ENCODE measurements at regions not wholly inside any gene's neighbourhood (a gene's known extent, or its start where the extent isn't known, plus 50 kb on each side); places are given as distances from the start of the nearest gene placed in this dataset.
"Not testable (repeated sequence)": the region's sequence is repeated elsewhere in the genome, so short reads cannot be mapped to it uniquely, and the experiment has no call there.

DNA sequence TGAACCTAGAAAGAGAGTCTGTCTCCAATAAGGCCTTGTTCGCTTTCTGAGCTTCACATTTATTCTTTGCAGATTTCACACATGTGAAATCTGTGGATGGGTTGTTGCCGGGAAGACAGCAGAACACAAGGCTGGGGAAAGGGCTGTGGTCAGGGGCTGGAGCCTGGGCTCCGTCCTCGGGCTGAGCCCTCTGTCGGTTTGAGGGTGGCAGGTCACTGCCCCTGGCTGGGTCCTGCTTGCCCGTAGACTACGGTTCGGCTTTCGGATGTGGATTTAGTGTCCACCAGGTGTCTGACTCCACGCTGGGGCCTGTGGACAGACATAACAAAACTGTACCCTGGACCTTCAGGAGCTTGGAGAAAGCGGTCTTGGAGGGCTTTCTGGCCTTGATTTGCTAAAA, 117.0 kb upstream of the ALX4 start:
- H3K27me3 Mint-ChIP-seq (ENCODE audit: unreplicated experiment), result peaks cover 44% of the 10 kb centered on the region
- no peaks in the 10 kb centered on the region for H3K36me3 Mint-ChIP-seq (ENCODE audit: unreplicated experiment)
- TF ChIP-seq, protein P1, sequence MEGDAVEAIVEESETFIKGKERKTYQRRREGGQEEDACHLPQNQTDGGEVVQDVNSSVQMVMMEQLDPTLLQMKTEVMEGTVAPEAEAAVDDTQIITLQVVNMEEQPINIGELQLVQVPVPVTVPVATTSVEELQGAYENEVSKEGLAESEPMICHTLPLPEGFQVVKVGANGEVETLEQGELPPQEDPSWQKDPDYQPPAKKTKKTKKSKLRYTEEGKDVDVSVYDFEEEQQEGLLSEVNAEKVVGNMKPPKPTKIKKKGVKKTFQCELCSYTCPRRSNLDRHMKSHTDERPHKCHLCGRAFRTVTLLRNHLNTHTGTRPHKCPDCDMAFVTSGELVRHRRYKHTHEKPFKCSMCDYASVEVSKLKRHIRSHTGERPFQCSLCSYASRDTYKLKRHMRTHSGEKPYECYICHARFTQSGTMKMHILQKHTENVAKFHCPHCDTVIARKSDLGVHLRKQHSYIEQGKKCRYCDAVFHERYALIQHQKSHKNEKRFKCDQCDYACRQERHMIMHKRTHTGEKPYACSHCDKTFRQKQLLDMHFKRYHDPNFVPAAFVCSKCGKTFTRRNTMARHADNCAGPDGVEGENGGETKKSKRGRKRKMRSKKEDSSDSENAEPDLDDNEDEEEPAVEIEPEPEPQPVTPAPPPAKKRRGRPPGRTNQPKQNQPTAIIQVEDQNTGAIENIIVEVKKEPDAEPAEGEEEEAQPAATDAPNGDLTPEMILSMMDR (IDR thresholded peaks at IDR 0.05), result no peak
- no peak overlapping the region for H3K27ac Mint-ChIP-seq (ENCODE audit: unreplicated experiment)
- no peaks in the 10 kb centered on the region for H3K4me1 Mint-ChIP-seq (ENCODE audit: unreplicated experiment)
- no peaks in the 10 kb centered on the region for H3K9me3 Mint-ChIP-seq (ENCODE audit: unreplicated experiment)
- DNase-seq (ENCODE audit: extremely low spot score, unreplicated experiment), result no peak
- no peak overlapping the region for H3K4me3 Mint-ChIP-seq (ENCODE audit: unreplicated experiment)

DNA sequence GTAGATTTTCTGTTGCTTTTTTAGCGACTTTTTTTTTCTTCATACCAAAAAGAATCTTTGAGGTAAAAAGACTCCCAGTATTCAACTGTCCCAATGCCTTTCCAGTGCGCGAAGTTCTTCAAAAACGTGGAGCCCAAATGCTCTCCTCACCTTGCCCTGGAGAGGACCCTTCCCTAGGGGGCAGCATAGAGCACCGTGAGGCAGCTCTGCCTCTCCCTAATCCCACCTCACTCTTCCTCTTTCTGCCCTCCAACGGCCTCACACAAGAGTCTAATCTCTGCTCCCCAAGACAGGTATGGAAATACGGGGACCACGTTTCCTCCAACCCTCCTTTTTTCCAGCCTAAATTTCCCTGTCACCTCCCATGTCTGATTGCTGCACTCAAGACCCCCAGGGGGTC, 117.5 kb upstream of the ALX4 start:
- DNase-seq (ENCODE audit: extremely low spot score, unreplicated experiment), result no peak
- TF ChIP-seq, protein P1 (IDR thresholded peaks at IDR 0.05), result peak; percentile 20
- Mint-ChIP-seq H3K36me3 (ENCODE audit: unreplicated experiment) (no peaks in the 10 kb centered on the region), H3K27ac (ENCODE audit: unreplicated experiment) (no peak overlapping the region), H3K9me3 (ENCODE audit: unreplicated experiment) (no peaks in the 10 kb centered on the region), H3K27me3 (ENCODE audit: unreplicated experiment) (peaks cover 45% of the 10 kb centered on the region), H3K4me3 (ENCODE audit: unreplicated experiment) (no peak overlapping the region), H3K4me1 (ENCODE audit: unreplicated experiment) (no peaks in the 10 kb centered on the region)

DNA sequence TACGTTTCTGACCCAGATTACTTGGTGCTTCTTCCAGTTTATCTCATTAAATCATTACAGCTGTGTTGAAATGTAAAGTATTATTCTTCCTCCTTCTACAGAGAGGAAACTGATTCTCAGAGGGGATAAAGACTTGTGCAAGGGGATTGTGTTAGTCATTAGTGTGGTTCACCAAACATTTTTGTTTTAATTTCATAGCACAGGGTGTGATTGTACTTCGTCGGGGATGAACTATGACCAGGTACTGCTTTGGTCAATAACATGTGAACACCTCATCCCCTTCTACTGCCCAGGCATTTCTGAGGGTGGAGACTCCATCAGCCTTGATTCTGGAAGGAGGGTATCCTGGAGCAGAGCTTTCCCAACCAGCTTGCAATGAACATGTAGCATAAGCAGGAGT, 120.2 kb upstream of the ALX4 start:
- Mint-ChIP-seq H3K4me1 (ENCODE audit: unreplicated experiment) (no peaks in the 10 kb centered on the region), H3K27me3 (ENCODE audit: unreplicated experiment) (peaks cover 45% of the 10 kb centered on the region), H3K27ac (ENCODE audit: unreplicated experiment) (no peak overlapping the region), H3K9me3 (ENCODE audit: unreplicated experiment) (no peaks in the 10 kb centered on the region), H3K4me3 (ENCODE audit: unreplicated experiment) (no peak overlapping the region), H3K36me3 (ENCODE audit: unreplicated experiment) (no peaks in the 10 kb centered on the region)
- TF ChIP-seq, protein P1 (IDR thresholded peaks at IDR 0.05), result no peak
- no peak for DNase-seq (ENCODE audit: extremely low spot score, unreplicated experiment)

DNA sequence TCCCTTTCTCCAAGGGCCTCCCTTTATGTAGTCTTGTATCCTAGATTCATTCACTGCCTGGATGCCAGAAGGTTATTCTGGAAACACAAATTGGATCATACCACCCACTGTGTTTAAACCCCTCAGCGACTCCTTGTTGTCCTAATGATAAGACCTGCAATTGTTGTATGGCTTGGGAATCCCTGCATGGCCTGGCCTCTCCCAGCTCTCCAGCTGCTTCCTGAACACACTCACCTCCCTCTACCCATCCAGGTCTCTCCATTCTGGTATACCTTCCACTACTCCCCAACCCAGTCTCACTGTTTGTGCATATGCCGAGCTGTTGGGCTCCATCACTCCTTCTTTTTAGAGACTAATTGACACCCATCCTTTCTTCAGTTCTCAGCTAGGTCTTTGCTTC, 124.3 kb upstream of the ALX4 start:
- no peaks in the 10 kb centered on the region for H3K4me1 Mint-ChIP-seq (ENCODE audit: unreplicated experiment)
- TF ChIP-seq, protein P1 (IDR thresholded peaks at IDR 0.05), result no peak

DNA sequence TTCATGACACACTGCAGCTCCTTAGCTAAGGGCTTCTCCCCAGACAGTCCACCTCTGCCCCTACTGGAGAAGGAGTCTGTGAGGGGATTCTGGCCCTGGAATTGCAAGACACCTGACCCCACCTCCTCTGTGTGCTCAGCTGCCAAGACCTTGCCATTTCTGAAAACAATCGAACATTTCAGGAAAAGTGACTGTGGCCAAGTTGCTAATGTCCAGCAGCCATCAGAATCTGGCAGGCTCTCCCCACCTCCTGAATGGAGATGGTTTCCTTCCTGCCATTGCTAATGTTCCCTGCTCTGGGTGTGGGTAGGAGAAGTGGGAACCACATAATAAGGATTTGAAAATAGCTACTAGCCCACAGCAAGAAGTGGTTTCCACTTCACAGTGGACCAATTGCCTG, 127.2 kb upstream of the ALX4 start:
- H3K27ac Mint-ChIP-seq (ENCODE audit: unreplicated experiment), result no peak overlapping the region
- DNase-seq (ENCODE audit: extremely low spot score, unreplicated experiment), result no peak
- H3K27me3 Mint-ChIP-seq (ENCODE audit: unreplicated experiment), result peaks cover 58% of the 10 kb centered on the region
- TF ChIP-seq, protein P1 (IDR thresholded peaks at IDR 0.05), result no peak
- no peak overlapping the region for H3K4me3 Mint-ChIP-seq (ENCODE audit: unreplicated experiment)
- H3K4me1 Mint-ChIP-seq (ENCODE audit: unreplicated experiment), result no peaks in the 10 kb centered on the region
- peaks cover 18% of the 10 kb centered on the region for H3K9me3 Mint-ChIP-seq (ENCODE audit: unreplicated experiment)
- no peaks in the 10 kb centered on the region for H3K36me3 Mint-ChIP-seq (ENCODE audit: unreplicated experiment)

More for the DNA sequence above, 124.3 kb upstream of the ALX4 start:
- Mint-ChIP-seq H3K4me3 (ENCODE audit: unreplicated experiment) (no peak overlapping the region), H3K27me3 (ENCODE audit: unreplicated experiment) (peaks cover 48% of the 10 kb centered on the region), H3K9me3 (ENCODE audit: unreplicated experiment) (no peaks in the 10 kb centered on the region), H3K27ac (ENCODE audit: unreplicated experiment) (no peak overlapping the region), H3K36me3 (ENCODE audit: unreplicated experiment) (no peaks in the 10 kb centered on the region)
- no peak for DNase-seq (ENCODE audit: extremely low spot score, unreplicated experiment)

DNA sequence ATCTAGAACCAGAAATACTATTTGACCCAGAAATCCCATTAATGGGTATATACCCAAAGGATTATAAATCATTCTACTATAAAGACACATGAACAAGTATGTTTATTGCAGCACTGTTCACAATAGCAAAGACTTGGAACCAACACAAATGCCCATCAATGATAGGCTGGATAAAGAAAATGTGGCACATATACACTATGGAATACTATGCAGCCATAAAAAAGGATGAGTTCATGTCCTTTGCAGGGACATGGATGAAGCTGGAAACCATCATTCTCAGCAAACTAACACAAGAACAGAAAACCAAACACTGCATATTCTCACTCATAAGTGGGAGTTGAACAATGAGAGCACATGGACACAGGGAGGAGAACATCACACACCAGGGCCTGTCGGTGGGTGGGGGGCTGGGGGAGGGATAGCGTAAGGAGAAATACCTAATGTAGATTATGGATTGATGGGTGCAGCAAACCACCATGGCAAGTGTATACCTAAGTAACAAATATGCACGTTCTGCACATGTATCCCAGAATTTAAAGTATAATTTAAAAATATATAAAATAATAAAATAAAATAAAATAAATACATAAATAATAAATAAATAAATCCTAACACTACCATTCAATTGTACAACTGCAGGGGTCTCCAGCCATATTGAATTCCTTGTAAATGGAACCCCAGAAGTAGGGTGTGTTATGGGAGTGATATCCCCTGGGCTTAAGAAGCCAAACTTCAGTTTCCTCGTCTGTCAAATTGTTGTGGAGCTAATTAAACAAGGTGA, 122.4 kb upstream of the CD82 start:
- peaks cover 20% of the 10 kb centered on the region for H3K9me3 Mint-ChIP-seq (ENCODE audit: unreplicated experiment)
- H3K27me3 Mint-ChIP-seq (ENCODE audit: unreplicated experiment), result peaks cover 37% of the 10 kb centered on the region
- H3K4me3 Mint-ChIP-seq (ENCODE audit: unreplicated experiment); H3K36me3 Mint-ChIP-seq (ENCODE audit: unreplicated experiment); DNase-seq (ENCODE audit: extremely low spot score, unreplicated experiment); H3K27ac Mint-ChIP-seq (ENCODE audit: unreplicated experiment); H3K4me1 Mint-ChIP-seq (ENCODE audit: unreplicated experiment): not testable (repeated sequence)
